ENCODE measurements at regions not wholly inside any gene's neighbourhood (a gene's known extent, or its start where the extent isn't known, plus 50 kb on each side); places are given as distances from the start of the nearest gene placed in this dataset.

GRCh38 chr3:152785051-152785450 lies 49.9 kb upstream of the P2RY1 start (continued):
- TF ChIP-seq, protein P1, sequence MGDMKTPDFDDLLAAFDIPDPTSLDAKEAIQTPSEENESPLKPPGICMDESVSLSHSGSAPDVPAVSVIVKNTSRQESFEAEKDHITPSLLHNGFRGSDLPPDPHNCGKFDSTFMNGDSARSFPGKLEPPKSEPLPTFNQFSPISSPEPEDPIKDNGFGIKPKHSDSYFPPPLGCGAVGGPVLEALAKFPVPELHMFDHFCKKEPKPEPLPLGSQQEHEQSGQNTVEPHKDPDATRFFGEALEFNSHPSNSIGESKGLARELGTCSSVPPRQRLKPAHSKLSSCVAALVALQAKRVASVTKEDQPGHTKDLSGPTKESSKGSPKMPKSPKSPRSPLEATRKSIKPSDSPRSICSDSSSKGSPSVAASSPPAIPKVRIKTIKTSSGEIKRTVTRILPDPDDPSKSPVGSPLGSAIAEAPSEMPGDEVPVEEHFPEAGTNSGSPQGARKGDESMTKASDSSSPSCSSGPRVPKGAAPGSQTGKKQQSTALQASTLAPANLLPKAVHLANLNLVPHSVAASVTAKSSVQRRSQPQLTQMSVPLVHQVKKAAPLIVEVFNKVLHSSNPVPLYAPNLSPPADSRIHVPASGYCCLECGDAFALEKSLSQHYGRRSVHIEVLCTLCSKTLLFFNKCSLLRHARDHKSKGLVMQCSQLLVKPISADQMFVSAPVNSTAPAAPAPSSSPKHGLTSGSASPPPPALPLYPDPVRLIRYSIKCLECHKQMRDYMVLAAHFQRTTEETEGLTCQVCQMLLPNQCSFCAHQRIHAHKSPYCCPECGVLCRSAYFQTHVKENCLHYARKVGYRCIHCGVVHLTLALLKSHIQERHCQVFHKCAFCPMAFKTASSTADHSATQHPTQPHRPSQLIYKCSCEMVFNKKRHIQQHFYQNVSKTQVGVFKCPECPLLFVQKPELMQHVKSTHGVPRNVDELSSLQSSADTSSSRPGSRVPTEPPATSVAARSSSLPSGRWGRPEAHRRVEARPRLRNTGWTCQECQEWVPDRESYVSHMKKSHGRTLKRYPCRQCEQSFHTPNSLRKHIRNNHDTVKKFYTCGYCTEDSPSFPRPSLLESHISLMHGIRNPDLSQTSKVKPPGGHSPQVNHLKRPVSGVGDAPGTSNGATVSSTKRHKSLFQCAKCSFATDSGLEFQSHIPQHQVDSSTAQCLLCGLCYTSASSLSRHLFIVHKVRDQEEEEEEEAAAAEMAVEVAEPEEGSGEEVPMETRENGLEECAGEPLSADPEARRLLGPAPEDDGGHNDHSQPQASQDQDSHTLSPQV (IDR thresholded peaks at IDR 0.05), result no peak
- no peak for TF ChIP-seq TEAD2 (tag; IDR thresholded peaks at IDR 0.05)

Data from K562 (cell line).